SK-N-SH treated with all-trans-retinoic acid at 6 μM for 48 hours (cell line): ENCODE measurements at regions not wholly inside any gene's neighbourhood (a gene's known extent, or its start where the extent isn't known, plus 50 kb on each side); places are given as distances from the start of the nearest gene placed in this dataset.

Experiments
- ATAC-seq: fragments of 200-7000 bp; cut with Tn5 transposase; 3 replicates; pipeline ENCODE4 v1.9.1; 2020; ENCODE audit warnings: mild to moderate bottlenecking, moderate library complexity
- BACH2 ChIP-seq: fragments of 250-450 bp; sonication (Bioruptor Pico); IDR thresholded peaks from 2 replicates; pipeline ENCODE4 v1.9.0; 2021; ENCODE audit warnings: mild to moderate bottlenecking, borderline replicate concordance
- CREB5 ChIP-seq: fragments of 250-450 bp; sonication (Bioruptor Pico); IDR thresholded peaks from 2 replicates; pipeline ENCODE4 v1.5.1; 2020; ENCODE audit warnings: low read depth, mild to moderate bottlenecking, moderate library complexity
- CSDC2 ChIP-seq: fragments of 250-450 bp; sonication (Bioruptor Pico); IDR thresholded peaks from 2 replicates; pipeline ENCODE4 v1.5.0; 2020; ENCODE audit warnings: mild to moderate bottlenecking, moderate library complexity
- CSRNP3 ChIP-seq: fragments of 250-450 bp; sonication (Bioruptor Pico); IDR thresholded peaks from 2 replicates; pipeline ENCODE4 v1.5.1; 2021; ENCODE audit warnings: mild to moderate bottlenecking, moderate library complexity
- ESRRG ChIP-seq: fragments of 250-450 bp; sonication (Bioruptor Pico); IDR thresholded peaks from 2 replicates; pipeline ENCODE4 v1.6.1; 2021; ENCODE audit warnings: mild to moderate bottlenecking
- GLIS3 ChIP-seq: fragments of 250-450 bp; sonication (Bioruptor Pico); IDR thresholded peaks from 2 replicates; pipeline ENCODE4 v1.5.0; 2020; ENCODE audit warnings: mild to moderate bottlenecking, moderate library complexity
- ISL1 ChIP-seq: fragments of 250-450 bp; sonication (Bioruptor Pico); IDR thresholded peaks from 2 replicates; pipeline ENCODE4 v2.1.2; 2022; ENCODE audit warnings: mild to moderate bottlenecking, moderate library complexity
- OSR1 ChIP-seq: fragments of 250-450 bp; sonication (Bioruptor Pico); IDR thresholded peaks from 2 replicates; pipeline ENCODE4 v1.8.0; 2022; ENCODE audit warnings: moderate library complexity, mild to moderate bottlenecking, inconsistent platforms
- POU6F1 ChIP-seq: fragments of 250-450 bp; sonication (Bioruptor Pico); IDR thresholded peaks from 2 replicates; pipeline ENCODE4 v1.8.0; 2021; ENCODE audit warnings: low read depth, mild to moderate bottlenecking, moderate library complexity, borderline replicate concordance
- PPARA ChIP-seq: fragments of 250-450 bp; sonication (Bioruptor Pico); IDR thresholded peaks from 2 replicates; pipeline ENCODE4 v1.5.0; 2020; ENCODE audit warnings: mild to moderate bottlenecking, borderline replicate concordance
- RARB ChIP-seq: fragments of 250-450 bp; sonication (Bioruptor Pico); IDR thresholded peaks from 2 replicates; pipeline ENCODE4 v1.8.0; 2021; ENCODE audit warnings: mild to moderate bottlenecking, moderate library complexity
- SNAI2 ChIP-seq: fragments of 250-450 bp; sonication (Bioruptor Pico); IDR thresholded peaks from 2 replicates; pipeline ENCODE4 v1.5.0; 2020; ENCODE audit warnings: mild to moderate bottlenecking, moderate library complexity
- TCF4 ChIP-seq: fragments of 250-450 bp; sonication (Bioruptor Pico); IDR thresholded peaks from 2 replicates; pipeline ENCODE4 v1.8.0; 2021; ENCODE audit warnings: mild to moderate bottlenecking, moderate library complexity, borderline replicate concordance
- TOX ChIP-seq: fragments of 250-450 bp; sonication (Bioruptor Pico); IDR thresholded peaks from 2 replicates; pipeline ENCODE4 v1.8.0; 2021; ENCODE audit warnings: mild to moderate bottlenecking, moderate library complexity, borderline replicate concordance
- TSHZ2 ChIP-seq: fragments of 250-450 bp; sonication (Bioruptor Pico); IDR thresholded peaks from 2 replicates; pipeline ENCODE4 v1.5.0; 2020; ENCODE audit warnings: mild to moderate bottlenecking, moderate library complexity
- ZC3H10 ChIP-seq: fragments of 250-450 bp; sonication (Bioruptor Pico); IDR thresholded peaks from 2 replicates; pipeline ENCODE4 v1.5.1; 2021; ENCODE audit warnings: mild to moderate bottlenecking, moderate library complexity
- ZFP3 ChIP-seq: fragments of 250-450 bp; sonication (Bioruptor Pico); IDR thresholded peaks from 2 replicates; pipeline ENCODE4 v1.5.0; 2020; ENCODE audit warnings: mild to moderate bottlenecking, moderate library complexity
- ZFP30 ChIP-seq: fragments of 450-650 bp; formaldehyde crosslinking; IDR thresholded peaks from 2 replicates; pipeline ENCODE4 v1.5.0; 2022; ENCODE audit warnings: mild to moderate bottlenecking, moderate library complexity
- ZNF565 ChIP-seq: fragments of 450-650 bp; formaldehyde crosslinking; conservative IDR thresholded peaks from 2 replicates; pipeline ENCODE4 v1.5.0; 2020; ENCODE audit warnings: low read depth, mild to moderate bottlenecking, moderate library complexity
- ZNF70 ChIP-seq: fragments of 450-650 bp; formaldehyde crosslinking; IDR thresholded peaks from 2 replicates; pipeline ENCODE4 v1.5.0; 2020; ENCODE audit warnings: mild to moderate bottlenecking, moderate library complexity
- ZNF8 ChIP-seq: fragments of 450-650 bp; formaldehyde crosslinking; IDR thresholded peaks from 2 replicates; pipeline ENCODE4 v1.5.0; 2020; ENCODE audit warnings: mild to moderate bottlenecking, moderate library complexity
- TF ChIP-seq, protein P1 (sequence below): fragments of 250-450 bp; sonication (Bioruptor Pico); IDR thresholded peaks from 2 replicates; pipeline ENCODE4 v1.8.0; 2020; ENCODE audit warnings: mild to moderate bottlenecking, moderate library complexity, borderline replicate concordance

DNA sequence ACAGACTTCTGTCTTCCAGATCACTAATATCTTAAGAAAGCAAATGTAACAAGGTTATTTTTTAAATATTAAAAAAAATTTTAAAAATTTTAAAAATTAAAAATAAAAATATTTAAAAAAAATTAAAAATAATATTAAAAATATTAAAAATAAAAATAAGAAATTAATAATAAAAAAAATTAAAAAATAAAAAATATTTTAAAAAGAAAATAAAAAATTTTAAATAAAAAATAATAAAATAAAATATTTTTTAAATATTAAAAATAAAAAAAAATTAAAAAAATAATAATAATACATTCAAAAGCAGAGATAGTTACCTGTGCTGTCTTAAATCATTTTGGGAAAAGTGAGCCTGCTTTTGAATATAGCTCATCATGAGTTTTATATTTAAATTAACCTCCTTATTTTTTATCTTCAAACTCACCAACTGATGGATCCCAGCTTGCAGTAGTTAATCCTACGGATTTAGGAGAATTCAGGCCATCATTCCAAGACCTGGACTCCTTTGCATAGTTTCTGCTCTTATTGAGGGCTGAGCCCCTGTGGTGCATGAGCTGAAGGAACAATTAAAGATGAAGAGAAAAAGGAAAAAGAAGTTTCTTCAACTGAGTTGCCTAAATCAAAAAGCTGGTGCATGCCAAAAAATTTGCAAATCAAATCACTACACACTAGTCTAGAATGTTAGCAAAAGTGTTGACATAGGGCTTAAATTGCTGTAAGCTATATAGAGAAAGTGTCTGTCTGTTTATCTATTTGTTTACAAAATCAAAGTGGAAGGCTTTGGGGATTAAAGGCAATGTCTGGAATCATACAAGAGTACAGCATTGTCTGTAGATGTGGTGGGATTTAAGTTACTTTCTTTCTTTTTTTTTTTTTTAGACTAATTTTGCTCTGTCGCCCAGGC is 50.5 kb upstream of the ZNF438 start:
- ATAC-seq: no peak
- TF ChIP-seq POU6F1 (no peak), OSR1 (CRISPR knock-in tag) (no peak), RARB (CRISPR knock-in tag) (no peak), BACH2 (CRISPR knock-in tag) (no peak), GLIS3 (no peak), ZNF565 (CRISPR knock-in tag) (no peak), CREB5 (CRISPR knock-in tag) (no peak), ZNF70 (CRISPR knock-in tag) (no peak), ESRRG (CRISPR knock-in tag) (no peak), SNAI2 (CRISPR knock-in tag) (no peak), ZFP3 (no peak), CSRNP3 (CRISPR knock-in tag) (no peak), PPARA (CRISPR knock-in tag) (no peak), ISL1 (CRISPR knock-in tag) (no peak)

- peak; percentile 77 for ATAC-seq
- TF ChIP-seq CSDC2 (CRISPR knock-in tag) (no peak), ESRRG (CRISPR knock-in tag) (no peak), GLIS3 (no peak), SNAI2 (CRISPR knock-in tag) (no peak), ZFP30 (CRISPR knock-in tag) (no peak), TOX (CRISPR knock-in tag) (no peak), PPARA (CRISPR knock-in tag) (no peak), ZNF8 (CRISPR knock-in tag) (no peak), CSRNP3 (CRISPR knock-in tag) (no peak), CREB5 (CRISPR knock-in tag) (no peak), TSHZ2 (CRISPR knock-in tag) (no peak), ZNF565 (CRISPR knock-in tag) (no peak), ZFP3 (no peak), TCF4 (CRISPR knock-in tag) (no peak), ZC3H10 (CRISPR knock-in tag) (no peak)
- TF ChIP-seq, protein P1, sequence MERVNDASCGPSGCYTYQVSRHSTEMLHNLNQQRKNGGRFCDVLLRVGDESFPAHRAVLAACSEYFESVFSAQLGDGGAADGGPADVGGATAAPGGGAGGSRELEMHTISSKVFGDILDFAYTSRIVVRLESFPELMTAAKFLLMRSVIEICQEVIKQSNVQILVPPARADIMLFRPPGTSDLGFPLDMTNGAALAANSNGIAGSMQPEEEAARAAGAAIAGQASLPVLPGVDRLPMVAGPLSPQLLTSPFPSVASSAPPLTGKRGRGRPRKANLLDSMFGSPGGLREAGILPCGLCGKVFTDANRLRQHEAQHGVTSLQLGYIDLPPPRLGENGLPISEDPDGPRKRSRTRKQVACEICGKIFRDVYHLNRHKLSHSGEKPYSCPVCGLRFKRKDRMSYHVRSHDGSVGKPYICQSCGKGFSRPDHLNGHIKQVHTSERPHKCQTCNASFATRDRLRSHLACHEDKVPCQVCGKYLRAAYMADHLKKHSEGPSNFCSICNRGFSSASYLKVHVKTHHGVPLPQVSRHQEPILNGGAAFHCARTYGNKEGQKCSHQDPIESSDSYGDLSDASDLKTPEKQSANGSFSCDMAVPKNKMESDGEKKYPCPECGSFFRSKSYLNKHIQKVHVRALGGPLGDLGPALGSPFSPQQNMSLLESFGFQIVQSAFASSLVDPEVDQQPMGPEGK (CRISPR knock-in tag): no peak
These were observed 52.1 kb upstream of the ZNF438 start for GRCh38 chr10:31083765-31084184.
